OCI-LY3 (cell line): ENCODE measurements at regions not wholly inside any gene's neighbourhood (a gene's known extent, or its start where the extent isn't known, plus 50 kb on each side); places are given as distances from the start of the nearest gene placed in this dataset.

ENCODE experiments used
- CTCF ChIP-seq: fragments of 200-600, 300-600 bp; sonication (generic); IDR thresholded peaks from 2 replicates; pipeline ENCODE4 v1.5.1; 2014; ENCODE audit warnings: antibody characterized with exemption, low read length, low read depth
- EZH2phosphoT487 ChIP-seq: fragments of 200-600 bp; shearing (Covaris generic); IDR thresholded peaks from 2 replicates; pipeline ENCODE4 v1.6.1; 2018; ENCODE audit warnings: antibody characterized with exemption, mixed run types, low read depth

- TF ChIP-seq CTCF (no peak), EZH2phosphoT487 (no peak)
These were observed 169.9 kb upstream of the LDB2 start for GRCh38 chr4:17068392-17068791.
